HEK293T (cell line): ENCODE measurements at regions not wholly inside any gene's neighbourhood (a gene's known extent, or its start where the extent isn't known, plus 50 kb on each side); places are given as distances from the start of the nearest gene placed in this dataset.

Experiments used
- BHLHE40 ChIP-seq: fragments of 450-650 bp; IDR thresholded peaks from 2 replicates; pipeline ENCODE4 v1.6.1; 2016; ENCODE audit warnings: mild to moderate bottlenecking, moderate library complexity, borderline replicate concordance
- CTBP1 ChIP-seq: fragments of 450-650 bp; IDR thresholded peaks from 2 replicates; pipeline ENCODE4 v1.6.1; 2016; ENCODE audit warnings: borderline replicate concordance
- FOXA1 ChIP-seq: fragments of 450-650 bp; IDR thresholded peaks from 2 replicates; pipeline ENCODE4 v1.6.1; 2016; ENCODE audit warnings: mild to moderate bottlenecking
- FOXK2 ChIP-seq: fragments of 450-650 bp; IDR thresholded peaks from 2 replicates; pipeline ENCODE4 v1.6.1; 2016; ENCODE audit warnings: mild to moderate bottlenecking
- NFRKB ChIP-seq: fragments of 450-650 bp; IDR thresholded peaks from 2 replicates; pipeline ENCODE4 v1.6.1; 2016; ENCODE audit warnings: mild to moderate bottlenecking, moderate library complexity
- SP1 ChIP-seq: fragments of 450-650 bp; IDR thresholded peaks from 2 replicates; pipeline ENCODE4 v1.6.1; 2017
- TARDBP ChIP-seq: fragments of 450-650 bp; IDR thresholded peaks from 2 replicates; pipeline ENCODE4 v1.6.1; 2016
- ZNF384 ChIP-seq: fragments of 450-650 bp; IDR thresholded peaks from 2 replicates; pipeline ENCODE4 v1.6.1; 2016

DNA sequence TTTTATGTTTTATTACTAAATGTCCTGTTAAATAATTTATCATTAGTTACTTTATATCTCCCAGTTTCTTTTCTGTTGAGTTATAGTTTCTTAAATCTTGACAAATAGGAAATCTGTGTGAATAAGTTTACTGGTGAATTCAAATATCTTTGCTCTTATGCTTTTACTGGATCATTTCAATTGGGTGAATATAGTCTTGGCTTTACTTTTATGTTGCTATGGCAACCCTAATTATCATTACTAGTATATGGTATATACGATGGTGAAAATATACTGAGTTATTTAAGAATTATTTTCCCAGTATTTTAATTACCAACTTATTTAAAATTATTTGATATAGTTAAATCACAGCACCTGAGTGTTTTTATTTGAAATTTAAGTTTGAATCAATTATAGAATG, 363.0 kb downstream of the CDH10 start:
- TF ChIP-seq SP1, result no peak
- TF ChIP-seq BHLHE40, result no peak
- no peak for TF ChIP-seq FOXK2
- no peak for TF ChIP-seq ZNF384
- no peak for TF ChIP-seq TARDBP
- TF ChIP-seq CTBP1, result no peak
- TF ChIP-seq NFRKB, result no peak
- no peak for TF ChIP-seq FOXA1
